ENCODE measurements at regions not wholly inside any gene's neighbourhood (a gene's known extent, or its start where the extent isn't known, plus 50 kb on each side); places are given as distances from the start of the nearest gene placed in this dataset.

DNA sequence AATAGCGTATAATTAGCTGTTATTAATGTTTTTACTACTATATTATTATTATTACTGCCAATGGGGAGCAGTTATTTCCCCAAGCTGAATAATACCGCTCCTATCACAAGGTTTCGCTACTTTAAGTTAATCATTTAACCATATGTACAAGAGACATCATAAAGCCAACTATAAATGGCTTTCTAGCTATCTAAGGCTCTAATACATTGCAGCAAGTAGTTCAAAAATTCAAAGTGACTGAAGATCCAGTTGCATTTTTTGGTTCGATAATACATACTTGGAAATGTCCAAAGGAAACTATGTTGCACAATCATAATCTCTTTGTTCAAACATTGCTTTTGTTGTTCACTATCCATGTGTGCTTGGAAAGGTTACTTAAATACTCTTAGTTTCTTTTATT lies 952.0 kb upstream of the MBL2 start:
- no peak overlapping the region for H3K4me2 ChIP-seq (replicated peaks; ENCODE audit: low read depth, low read length, poor library complexity, severe bottlenecking)
- no peaks in the 10 kb centered on the region for H3K4me1 ChIP-seq (ENCODE audit: control insufficient read depth in 2 of 2, insufficient read depth in 2 of 2, low read length in 2 of 2)
- ChIA-PET POLR2A (no interaction called here), CTCF (no interaction called here)
- TF ChIP-seq EZH2 (IDR thresholded peaks at IDR 0.05; ENCODE audit: borderline replicate concordance, insufficient read depth, low read depth, low read length, poor library complexity, severe bottlenecking): no peak
- TF ChIP-seq, protein P1, sequence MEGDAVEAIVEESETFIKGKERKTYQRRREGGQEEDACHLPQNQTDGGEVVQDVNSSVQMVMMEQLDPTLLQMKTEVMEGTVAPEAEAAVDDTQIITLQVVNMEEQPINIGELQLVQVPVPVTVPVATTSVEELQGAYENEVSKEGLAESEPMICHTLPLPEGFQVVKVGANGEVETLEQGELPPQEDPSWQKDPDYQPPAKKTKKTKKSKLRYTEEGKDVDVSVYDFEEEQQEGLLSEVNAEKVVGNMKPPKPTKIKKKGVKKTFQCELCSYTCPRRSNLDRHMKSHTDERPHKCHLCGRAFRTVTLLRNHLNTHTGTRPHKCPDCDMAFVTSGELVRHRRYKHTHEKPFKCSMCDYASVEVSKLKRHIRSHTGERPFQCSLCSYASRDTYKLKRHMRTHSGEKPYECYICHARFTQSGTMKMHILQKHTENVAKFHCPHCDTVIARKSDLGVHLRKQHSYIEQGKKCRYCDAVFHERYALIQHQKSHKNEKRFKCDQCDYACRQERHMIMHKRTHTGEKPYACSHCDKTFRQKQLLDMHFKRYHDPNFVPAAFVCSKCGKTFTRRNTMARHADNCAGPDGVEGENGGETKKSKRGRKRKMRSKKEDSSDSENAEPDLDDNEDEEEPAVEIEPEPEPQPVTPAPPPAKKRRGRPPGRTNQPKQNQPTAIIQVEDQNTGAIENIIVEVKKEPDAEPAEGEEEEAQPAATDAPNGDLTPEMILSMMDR (IDR thresholded peaks at IDR 0.05): no peak
- H3K9ac ChIP-seq (ENCODE audit: low read length): no peak overlapping the region
- H3K4me3 ChIP-seq (ENCODE audit: control extremely low read depth in 1 of 5, extremely low read depth in 1 of 5, insufficient read depth in 1 of 5, low read depth in 2 of 5, low read length in 4 of 5): no peak overlapping the region
- H3K36me3 ChIP-seq (replicated peaks in 1 of 2; ENCODE audit: control extremely low read depth in 1 of 2, control insufficient read depth in 1 of 2, extremely low read depth in 1 of 2, insufficient read depth in 2 of 2, low read length in 1 of 2): no peaks in the 10 kb centered on the region
- intact Hi-C loops (cut with micrococcal nuclease): no loop called here
- WGBS (ENCODE audit: insufficient coverage): 83% methylated on average over 2 of the region's 4 CpGs
- H3K9me3 ChIP-seq (ENCODE audit: control extremely low read depth in 1 of 3, control insufficient read depth in 2 of 3, insufficient read depth in 1 of 3, low read length in 2 of 3): peaks cover 0 to 8% (median 1%) of the 10 kb centered on the region in 3 donors
- no peaks in the 10 kb centered on the region for H3K79me2 ChIP-seq (ENCODE audit: control insufficient read depth, insufficient read depth, low read length)
- Mint-ChIP-seq H3K4me3 (no peak overlapping the region), H3K9me3 (ENCODE audit: insufficient read depth) (no peaks in the 10 kb centered on the region), H3K27me3 (no peaks in the 10 kb centered on the region), H3K27ac (no peak overlapping the region), H3K4me1 (no peaks in the 10 kb centered on the region)
- no peak overlapping the region for H3K27ac ChIP-seq (ENCODE audit: low read length in 2 of 2)
- H3K27me3 ChIP-seq (replicated peaks in 1 of 4; ENCODE audit: control extremely low read depth in 1 of 4, control insufficient read depth in 3 of 4, insufficient read depth in 4 of 4, low read length in 3 of 4): no peaks in the 10 kb centered on the region
- DNase-seq (no peak), ATAC-seq (ENCODE audit: low read depth) (no peak)
- H2AFZ ChIP-seq (ENCODE audit: insufficient read depth, low read depth, low read length, poor library complexity, severe bottlenecking): no peak overlapping the region
- no peaks in the 10 kb centered on the region for H4K20me1 ChIP-seq (ENCODE audit: control insufficient read depth, insufficient read depth, low read length, poor library complexity, severe bottlenecking)

DNA sequence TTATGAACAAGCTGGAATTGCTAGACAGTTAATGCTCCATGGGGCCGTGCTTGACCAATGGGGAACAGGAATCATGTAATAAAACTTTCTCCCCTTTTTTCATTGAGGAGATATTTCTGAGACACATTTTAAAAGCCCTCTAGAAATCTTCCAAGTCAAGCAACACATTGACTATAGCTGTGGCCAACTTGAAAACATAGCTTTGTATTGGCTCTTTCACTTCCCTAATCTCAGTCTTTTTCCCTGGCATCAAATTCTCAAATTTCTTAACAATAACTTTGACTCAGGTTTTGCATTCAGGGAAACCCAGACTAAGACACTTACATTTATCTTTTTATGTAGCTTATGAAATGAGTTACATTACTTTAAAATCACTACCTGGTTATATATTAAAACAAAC lies 947.1 kb upstream of the MBL2 start:
- TF ChIP-seq, protein P1 (IDR thresholded peaks at IDR 0.05): no peak
- TF ChIP-seq EZH2 (IDR thresholded peaks at IDR 0.05; ENCODE audit: borderline replicate concordance, insufficient read depth, low read depth, low read length, poor library complexity, severe bottlenecking): no peak
- Histone ChIP-seq H3K79me2 (ENCODE audit: control insufficient read depth, insufficient read depth, low read length) (no peaks in the 10 kb centered on the region), H2AFZ (ENCODE audit: insufficient read depth, low read depth, low read length, poor library complexity, severe bottlenecking) (no peak overlapping the region), H3K4me2 (replicated peaks; ENCODE audit: low read depth, low read length, poor library complexity, severe bottlenecking) (no peak overlapping the region), H3K9ac (ENCODE audit: low read length) (no peak overlapping the region), H3K4me1 (ENCODE audit: control insufficient read depth in 2 of 2, insufficient read depth in 2 of 2, low read length in 2 of 2) (no peaks in the 10 kb centered on the region), H3K27ac (ENCODE audit: low read length in 2 of 2) (no peak overlapping the region), H3K4me3 (ENCODE audit: control extremely low read depth in 1 of 5, extremely low read depth in 1 of 5, insufficient read depth in 1 of 5, low read depth in 2 of 5, low read length in 4 of 5) (no peak overlapping the region), H4K20me1 (ENCODE audit: control insufficient read depth, insufficient read depth, low read length, poor library complexity, severe bottlenecking) (no peaks in the 10 kb centered on the region), H3K36me3 (replicated peaks in 1 of 2; ENCODE audit: control extremely low read depth in 1 of 2, control insufficient read depth in 1 of 2, extremely low read depth in 1 of 2, insufficient read depth in 2 of 2, low read length in 1 of 2) (no peaks in the 10 kb centered on the region), H3K9me3 (ENCODE audit: control extremely low read depth in 1 of 3, control insufficient read depth in 2 of 3, insufficient read depth in 1 of 3, low read length in 2 of 3) (peaks cover 0 to 1% (median 0%) of the 10 kb centered on the region in 3 donors), H3K27me3 (replicated peaks in 1 of 4; ENCODE audit: control extremely low read depth in 1 of 4, control insufficient read depth in 3 of 4, insufficient read depth in 4 of 4, low read length in 3 of 4) (no peaks in the 10 kb centered on the region)
- no peak for ATAC-seq (ENCODE audit: low read depth)
- ChIA-PET POLR2A (no interaction called here), CTCF (no interaction called here)
- 100% methylated on average over 1 of the region's 1 CpG for WGBS (ENCODE audit: insufficient coverage)
- Mint-ChIP-seq H3K4me1 (no peaks in the 10 kb centered on the region), H3K27me3 (no peaks in the 10 kb centered on the region), H3K9me3 (ENCODE audit: insufficient read depth) (no peaks in the 10 kb centered on the region), H3K4me3 (no peak overlapping the region), H3K27ac (no peak overlapping the region)
- intact Hi-C loops (cut with micrococcal nuclease): no loop called here
- no peak for DNase-seq

Data from B cell (primary cell).